Liver (tissue), 3 donors: ENCODE measurements at regions not wholly inside any gene's neighbourhood (a gene's known extent, or its start where the extent isn't known, plus 50 kb on each side); places are given as distances from the start of the nearest gene placed in this dataset.

Source experiments
- JUND ChIP-seq, 2 donors: IDR thresholded peaks; 2 replicates each; pipeline ENCODE4 v1.6.1; 2016; ENCODE audit warnings: antibody characterized with exemption in 2 of 2
- RAD21 ChIP-seq, 2 donors: IDR thresholded peaks; 2 replicates each; pipeline ENCODE4 v1.6.1; 2016; ENCODE audit warnings: antibody characterized with exemption in 2 of 2, mild to moderate bottlenecking in 2 of 2
- SP1 ChIP-seq: IDR thresholded peaks from 2 replicates; pipeline ENCODE4 v1.6.1; 2018; ENCODE audit warnings: antibody characterized with exemption, mild to moderate bottlenecking
- YY1 ChIP-seq: IDR thresholded peaks from 2 replicates; pipeline ENCODE4 v1.6.1; 2016; ENCODE audit warnings: antibody characterized with exemption, mild to moderate bottlenecking
- TF ChIP-seq, protein P1 (sequence below): fragments of 150-350 bp; IDR thresholded peaks from 2 replicates; pipeline ENCODE4 v1.5.1; 2017; ENCODE audit warnings: improper control_type of control experiment, low read depth, low read length; ENCODE audit not compliant: missing input control
- donor health status: healthy.
- donor health status: healthy.

DNA sequence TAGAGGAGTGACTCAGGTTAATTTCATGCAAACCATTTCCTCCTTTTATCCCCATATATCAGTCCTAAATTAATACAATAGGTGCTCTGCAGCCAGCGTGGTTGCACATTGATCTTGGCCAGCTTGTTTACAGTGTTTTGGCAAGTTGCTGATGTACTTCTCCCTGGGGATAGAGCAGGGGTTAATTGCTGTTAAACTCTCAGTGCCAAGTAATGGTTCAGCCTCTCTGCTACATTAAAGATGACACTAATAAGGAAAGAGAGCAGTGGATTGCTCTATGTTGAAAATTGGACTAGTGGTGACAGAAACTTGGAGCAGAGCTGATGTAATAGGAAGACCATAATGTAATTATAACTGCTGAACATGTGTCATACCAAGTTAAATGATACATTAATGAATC is 717.5 kb downstream of the RERGL start:
- TF ChIP-seq SP1 (no peak), JUND (IDR thresholded peaks at IDR 0.05) (no peak), YY1 (no peak), RAD21 (IDR thresholded peaks at IDR 0.05) (no peak)
- TF ChIP-seq, protein P1, sequence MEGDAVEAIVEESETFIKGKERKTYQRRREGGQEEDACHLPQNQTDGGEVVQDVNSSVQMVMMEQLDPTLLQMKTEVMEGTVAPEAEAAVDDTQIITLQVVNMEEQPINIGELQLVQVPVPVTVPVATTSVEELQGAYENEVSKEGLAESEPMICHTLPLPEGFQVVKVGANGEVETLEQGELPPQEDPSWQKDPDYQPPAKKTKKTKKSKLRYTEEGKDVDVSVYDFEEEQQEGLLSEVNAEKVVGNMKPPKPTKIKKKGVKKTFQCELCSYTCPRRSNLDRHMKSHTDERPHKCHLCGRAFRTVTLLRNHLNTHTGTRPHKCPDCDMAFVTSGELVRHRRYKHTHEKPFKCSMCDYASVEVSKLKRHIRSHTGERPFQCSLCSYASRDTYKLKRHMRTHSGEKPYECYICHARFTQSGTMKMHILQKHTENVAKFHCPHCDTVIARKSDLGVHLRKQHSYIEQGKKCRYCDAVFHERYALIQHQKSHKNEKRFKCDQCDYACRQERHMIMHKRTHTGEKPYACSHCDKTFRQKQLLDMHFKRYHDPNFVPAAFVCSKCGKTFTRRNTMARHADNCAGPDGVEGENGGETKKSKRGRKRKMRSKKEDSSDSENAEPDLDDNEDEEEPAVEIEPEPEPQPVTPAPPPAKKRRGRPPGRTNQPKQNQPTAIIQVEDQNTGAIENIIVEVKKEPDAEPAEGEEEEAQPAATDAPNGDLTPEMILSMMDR = no peak
